CD4-positive, alpha-beta T cell (primary cell): ENCODE measurements at regions not wholly inside any gene's neighbourhood (a gene's known extent, or its start where the extent isn't known, plus 50 kb on each side); places are given as distances from the start of the nearest gene placed in this dataset.

Experiments used
- ATAC-seq: fragments of 200-7000 bp; cut with Tn5 transposase; one replicate; pipeline ENCODE4 v1.10.0; 2022; ENCODE audit warnings: mild to moderate bottlenecking; ENCODE audit not compliant: poor library complexity
- CTCF ChIA-PET: fragments of 350-600 bp; sonication (Branson Sonifier 250); formaldehyde crosslinking; loops from one replicate; lab custom pipeline; 2021; ENCODE audit warnings: antibody characterized with exemption, inconsistent platforms; lab: Charles Lee
- POLR2A ChIA-PET: fragments of 350-600 bp; sonication (Branson Sonifier 250); formaldehyde crosslinking; loops from one replicate; lab custom pipeline; 2021; ENCODE audit warnings: antibody characterized with exemption, inconsistent platforms; lab: Charles Lee
- DNase-seq, 14 experiments: peaks; one replicate each; pipeline ENCODE4 v3.0.0-alpha.2; 2013 to 2020; ENCODE audit warnings: mixed read lengths in 2 of 14
- H3K27ac ChIP-seq, 2 donors: one replicate each; pipeline versions ENCODE4 v1.5.1 to v1.7.0; 2013; ENCODE audit warnings: low read length in 2 of 2, low read depth in 1 of 2, mild to moderate bottlenecking in 1 of 2
- H3K27me3 ChIP-seq, 2 experiments: 1 replicate in 1 of 2; 2 replicates in 1 of 2; pipeline versions ENCODE4 v1.6.1 to v1.7.0; 2013; ENCODE audit warnings: low read length in 2 of 2, control low read depth in 1 of 2, mild to moderate bottlenecking in 1 of 2, moderate library complexity in 1 of 2; ENCODE audit not compliant: insufficient read depth in 2 of 2, control insufficient read depth in 1 of 2
- H3K36me3 ChIP-seq: one replicate; pipeline ENCODE4 v1.6.1; 2013; ENCODE audit warnings: low read length, control low read depth; ENCODE audit not compliant: insufficient read depth
- H3K4me1 ChIP-seq: one replicate; pipeline ENCODE4 v1.6.1; 2013; ENCODE audit warnings: low read length, control low read depth; ENCODE audit not compliant: insufficient read depth
- H3K4me3 ChIP-seq: one replicate; pipeline ENCODE4 v1.5.1; 2013; ENCODE audit warnings: mild to moderate bottlenecking, low read length, moderate library complexity
- H3K9me3 ChIP-seq, 2 experiments: 1 replicate in 1 of 2; 2 replicates in 1 of 2; pipeline versions ENCODE4 v1.6.1 to v1.7.0; 2013; ENCODE audit warnings: low read length in 2 of 2, mild to moderate bottlenecking in 2 of 2, control low read depth in 1 of 2, moderate library complexity in 1 of 2; ENCODE audit not compliant: control insufficient read depth in 1 of 2, insufficient read depth in 1 of 2
- H3K27ac Mint-ChIP-seq: one replicate; pipeline ENCODE4 v1.8.0; 2020; ENCODE audit warnings: mixed read lengths
- H3K27me3 Mint-ChIP-seq: one replicate; pipeline ENCODE4 v1.8.0; 2021; ENCODE audit warnings: mixed read lengths
- H3K36me3 Mint-ChIP-seq: one replicate; pipeline ENCODE4 v1.8.0; 2021; ENCODE audit warnings: low read depth, mixed read lengths
- H3K4me1 Mint-ChIP-seq: one replicate; pipeline ENCODE4 v1.8.0; 2021; ENCODE audit warnings: low read depth, mixed read lengths
- H3K4me3 Mint-ChIP-seq: one replicate; pipeline ENCODE4 v1.8.0; 2020; ENCODE audit warnings: mild to moderate bottlenecking, mixed read lengths
- H3K9me3 Mint-ChIP-seq: one replicate; pipeline ENCODE4 v1.8.0; 2020; ENCODE audit warnings: mixed read lengths
- intact Hi-C, 2 experiments: fragments of 100-400 bp; cut with DNase I in 1 of 2; cut with micrococcal nuclease in 1 of 2; formaldehyde crosslinking; loops; one replicate each; pipeline versions ENCODE4 v1.15.1 to v1.9.0; 2023 to 2025; cut with DNase I, micrococcal nuclease
- TF ChIP-seq, protein P1 (sequence below): fragments of 200-600 bp; IDR thresholded peaks from one replicate; pipeline ENCODE4 v1.8.0; 2022; ENCODE audit warnings: antibody characterized with exemption, mild to moderate bottlenecking

GRCh38 chr1:199629624-199630023 lies 397.9 kb upstream of the NR5A2 start:
- peak in 2 of 14 experiments; percentile 1 to 8 for DNase-seq
- Mint-ChIP-seq H3K4me3 (no peak overlapping the region), H3K27ac (no peak overlapping the region)

DNA sequence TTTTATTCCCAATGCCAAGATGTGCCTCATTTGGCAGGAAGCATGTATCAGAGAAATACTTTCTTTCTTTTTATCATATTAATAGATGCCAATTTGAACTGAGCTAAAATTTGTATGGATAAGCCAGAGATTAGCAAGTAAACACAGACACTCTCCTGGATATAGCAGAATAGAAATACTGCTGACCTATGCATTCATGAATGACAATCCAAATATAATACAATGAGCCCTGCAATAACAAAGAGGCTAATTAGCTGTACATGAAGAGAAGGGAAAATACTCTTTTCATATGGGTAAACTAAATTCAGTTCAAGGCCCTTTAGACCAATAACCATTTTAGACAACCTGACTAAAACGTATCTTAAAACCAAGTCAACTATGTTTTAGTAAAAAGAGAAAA lies 388.1 kb upstream of the NR5A2 start:
- ATAC-seq (no peak), DNase-seq (no peak)
- TF ChIP-seq, protein P1, sequence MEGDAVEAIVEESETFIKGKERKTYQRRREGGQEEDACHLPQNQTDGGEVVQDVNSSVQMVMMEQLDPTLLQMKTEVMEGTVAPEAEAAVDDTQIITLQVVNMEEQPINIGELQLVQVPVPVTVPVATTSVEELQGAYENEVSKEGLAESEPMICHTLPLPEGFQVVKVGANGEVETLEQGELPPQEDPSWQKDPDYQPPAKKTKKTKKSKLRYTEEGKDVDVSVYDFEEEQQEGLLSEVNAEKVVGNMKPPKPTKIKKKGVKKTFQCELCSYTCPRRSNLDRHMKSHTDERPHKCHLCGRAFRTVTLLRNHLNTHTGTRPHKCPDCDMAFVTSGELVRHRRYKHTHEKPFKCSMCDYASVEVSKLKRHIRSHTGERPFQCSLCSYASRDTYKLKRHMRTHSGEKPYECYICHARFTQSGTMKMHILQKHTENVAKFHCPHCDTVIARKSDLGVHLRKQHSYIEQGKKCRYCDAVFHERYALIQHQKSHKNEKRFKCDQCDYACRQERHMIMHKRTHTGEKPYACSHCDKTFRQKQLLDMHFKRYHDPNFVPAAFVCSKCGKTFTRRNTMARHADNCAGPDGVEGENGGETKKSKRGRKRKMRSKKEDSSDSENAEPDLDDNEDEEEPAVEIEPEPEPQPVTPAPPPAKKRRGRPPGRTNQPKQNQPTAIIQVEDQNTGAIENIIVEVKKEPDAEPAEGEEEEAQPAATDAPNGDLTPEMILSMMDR, result no peak
- intact Hi-C loops, result no loop called here
- ChIA-PET POLR2A (no interaction called here), CTCF (no interaction called here)
- Mint-ChIP-seq H3K4me1 (no peaks in the 10 kb centered on the region), H3K4me3 (no peak overlapping the region), H3K27ac (no peak overlapping the region), H3K27me3 (peaks cover under 1% of the 10 kb centered on the region), H3K36me3 (no peaks in the 10 kb centered on the region), H3K9me3 (no peaks in the 10 kb centered on the region)
- Histone ChIP-seq H3K27me3 (peaks cover 0 to 4% of the 10 kb centered on the region in 2 experiments), H3K9me3 (no peaks in the 10 kb centered on the region), H3K27ac (no peak overlapping the region), H3K4me3 (no peak overlapping the region), H3K4me1 (no peaks in the 10 kb centered on the region), H3K36me3 (no peaks in the 10 kb centered on the region)

More at GRCh38 chr1:199629624-199630023, 397.9 kb upstream of the NR5A2 start:
- no peaks in the 10 kb centered on the region for H3K4me1 ChIP-seq
- peaks cover 10% of the 10 kb centered on the region for H3K4me1 Mint-ChIP-seq
- H3K9me3 ChIP-seq, result peaks cover 0 to 14% of the 10 kb centered on the region in 2 experiments
- peaks cover 14% of the 10 kb centered on the region for H3K27me3 Mint-ChIP-seq
- no peaks in the 10 kb centered on the region for H3K27me3 ChIP-seq
- POLR2A ChIA-PET, result no interaction called here
- CTCF ChIA-PET, result no interaction called here
- H3K4me3 ChIP-seq, result no peak overlapping the region
- peaks cover 3% of the 10 kb centered on the region for H3K9me3 Mint-ChIP-seq
- H3K36me3 Mint-ChIP-seq, result no peaks in the 10 kb centered on the region
- no peak for ATAC-seq
- intact Hi-C loops, result no loop called here
- TF ChIP-seq, protein P1, result no peak
- H3K36me3 ChIP-seq, result no peaks in the 10 kb centered on the region
- no peak overlapping the region for H3K27ac ChIP-seq

DNA sequence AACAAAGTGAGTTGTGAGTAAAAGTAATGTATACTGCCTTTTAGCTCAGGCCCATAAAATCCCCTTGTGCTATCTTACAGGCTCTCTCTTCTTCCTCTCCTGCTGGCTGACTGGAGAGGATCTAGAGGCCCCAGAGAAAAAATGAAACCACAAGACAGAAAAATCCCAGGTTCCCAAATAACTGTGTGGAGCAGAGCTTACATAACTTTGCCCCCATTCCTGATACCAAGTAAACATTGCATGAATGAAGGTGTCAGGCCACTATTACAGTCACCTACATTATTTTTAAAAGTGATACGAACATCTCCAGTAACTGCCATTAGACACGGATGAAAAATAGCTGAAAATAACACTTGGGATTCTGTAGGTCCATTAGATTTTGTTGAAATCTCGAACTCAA lies 386.0 kb upstream of the NR5A2 start:
- H3K4me1 ChIP-seq, result no peaks in the 10 kb centered on the region
- H3K27me3 ChIP-seq, result peaks cover 0 to 4% of the 10 kb centered on the region in 2 experiments
- H3K4me3 ChIP-seq, result no peak overlapping the region
- H3K27me3 Mint-ChIP-seq, result no peaks in the 10 kb centered on the region
- H3K27ac Mint-ChIP-seq, result no peak overlapping the region
- TF ChIP-seq, protein P1, result no peak
- H3K27ac ChIP-seq, result no peak overlapping the region
- ATAC-seq, result no peak
- no peaks in the 10 kb centered on the region for H3K9me3 Mint-ChIP-seq
- H3K4me3 Mint-ChIP-seq, result no peak overlapping the region
- H3K9me3 ChIP-seq, result no peaks in the 10 kb centered on the region
- POLR2A ChIA-PET, result no interaction called here
- DNase-seq, result no peak
- no peaks in the 10 kb centered on the region for H3K36me3 ChIP-seq
- intact Hi-C loops, result no loop called here
- CTCF ChIA-PET, result no interaction called here
- H3K4me1 Mint-ChIP-seq, result no peaks in the 10 kb centered on the region
- H3K36me3 Mint-ChIP-seq, result no peaks in the 10 kb centered on the region
